OCI-LY3 (cell line): ENCODE measurements at regions not wholly inside any gene's neighbourhood (a gene's known extent, or its start where the extent isn't known, plus 50 kb on each side); places are given as distances from the start of the nearest gene placed in this dataset.
"Not testable (repeated sequence)": the region's sequence is repeated elsewhere in the genome, so short reads cannot be mapped to it uniquely, and the experiment has no call there.

Source experiments
- EZH2phosphoT487 ChIP-seq: fragments of 200-600 bp; shearing (Covaris generic); IDR thresholded peaks from 2 replicates; pipeline ENCODE4 v1.6.1; 2018; ENCODE audit warnings: antibody characterized with exemption, mixed run types, low read depth
- TF ChIP-seq, protein P1 (sequence below): fragments of 200-600, 300-600 bp; sonication (generic); IDR thresholded peaks from 2 replicates; pipeline ENCODE4 v1.5.1; 2014; ENCODE audit warnings: antibody characterized with exemption, low read length, low read depth

DNA sequence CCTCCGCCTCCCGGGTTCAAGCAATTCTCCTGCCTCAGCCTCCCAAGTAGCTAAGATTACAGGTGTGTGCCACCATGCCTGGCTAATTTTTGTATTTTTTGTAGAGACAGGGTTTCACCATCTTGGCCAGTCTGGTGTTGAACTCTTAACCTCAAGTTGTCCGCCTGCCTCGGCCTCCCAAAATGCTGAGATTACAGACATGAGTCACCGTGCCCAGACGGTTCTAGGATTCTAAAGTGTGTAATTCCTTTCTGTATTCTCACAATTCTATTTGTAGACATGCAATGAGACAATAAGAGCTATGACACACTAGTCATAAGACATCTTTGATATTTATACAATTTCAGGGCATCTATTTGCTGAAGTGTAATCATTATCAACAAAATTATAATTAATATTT lies 585.0 kb upstream of the FLRT2 start:
- TF ChIP-seq, protein P1, sequence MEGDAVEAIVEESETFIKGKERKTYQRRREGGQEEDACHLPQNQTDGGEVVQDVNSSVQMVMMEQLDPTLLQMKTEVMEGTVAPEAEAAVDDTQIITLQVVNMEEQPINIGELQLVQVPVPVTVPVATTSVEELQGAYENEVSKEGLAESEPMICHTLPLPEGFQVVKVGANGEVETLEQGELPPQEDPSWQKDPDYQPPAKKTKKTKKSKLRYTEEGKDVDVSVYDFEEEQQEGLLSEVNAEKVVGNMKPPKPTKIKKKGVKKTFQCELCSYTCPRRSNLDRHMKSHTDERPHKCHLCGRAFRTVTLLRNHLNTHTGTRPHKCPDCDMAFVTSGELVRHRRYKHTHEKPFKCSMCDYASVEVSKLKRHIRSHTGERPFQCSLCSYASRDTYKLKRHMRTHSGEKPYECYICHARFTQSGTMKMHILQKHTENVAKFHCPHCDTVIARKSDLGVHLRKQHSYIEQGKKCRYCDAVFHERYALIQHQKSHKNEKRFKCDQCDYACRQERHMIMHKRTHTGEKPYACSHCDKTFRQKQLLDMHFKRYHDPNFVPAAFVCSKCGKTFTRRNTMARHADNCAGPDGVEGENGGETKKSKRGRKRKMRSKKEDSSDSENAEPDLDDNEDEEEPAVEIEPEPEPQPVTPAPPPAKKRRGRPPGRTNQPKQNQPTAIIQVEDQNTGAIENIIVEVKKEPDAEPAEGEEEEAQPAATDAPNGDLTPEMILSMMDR: not testable (repeated sequence)
- not testable (repeated sequence) for TF ChIP-seq EZH2phosphoT487
